Stimulated activated memory B cell treated with anti-CD40 and anti-IgM and Interleukin-4, amounts not matched to agents 10 μg/mL and 1 μg/mL and 100 μg/mL, for 72 hours (primary cell): ENCODE measurements at regions not wholly inside any gene's neighbourhood (a gene's known extent, or its start where the extent isn't known, plus 50 kb on each side); places are given as distances from the start of the nearest gene placed in this dataset.

ENCODE experiments used
- ATAC-seq: fragments of 150-1000 bp; cut with Tn5 transposase; 2 replicates; pipeline ENCODE4 v1.10.0; 2021
- H3K27ac Mint-ChIP-seq: one replicate; pipeline ENCODE4 v1.8.0; 2022; ENCODE audit warnings: mild to moderate bottlenecking, mixed read lengths
- H3K27me3 Mint-ChIP-seq: one replicate; pipeline ENCODE4 v1.8.0; 2022; ENCODE audit warnings: mixed read lengths
- H3K36me3 Mint-ChIP-seq: one replicate; pipeline ENCODE4 v1.8.0; 2022; ENCODE audit warnings: mixed read lengths
- H3K4me1 Mint-ChIP-seq: one replicate; pipeline ENCODE4 v1.8.0; 2022; ENCODE audit warnings: mixed read lengths
- H3K4me3 Mint-ChIP-seq: one replicate; pipeline ENCODE4 v1.8.0; 2022; ENCODE audit warnings: mild to moderate bottlenecking, moderate library complexity, mixed read lengths
- H3K9me3 Mint-ChIP-seq: one replicate; pipeline ENCODE4 v1.8.0; 2022; ENCODE audit warnings: mixed read lengths

DNA sequence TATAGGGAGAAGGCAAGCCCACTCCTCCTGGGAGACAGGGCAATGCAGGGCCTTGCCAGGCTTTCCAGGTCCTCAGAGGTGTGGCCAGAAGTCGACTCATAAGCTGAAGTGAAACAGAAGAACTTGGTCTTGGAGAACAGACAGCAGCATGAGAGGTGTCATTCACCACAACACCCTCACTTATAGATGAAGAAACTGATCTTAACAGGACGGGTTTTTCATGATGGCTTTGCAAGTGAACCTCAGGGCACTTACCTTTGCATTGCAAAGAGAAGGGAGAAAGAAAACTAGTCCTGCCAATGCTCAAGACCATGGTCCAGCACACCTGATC is 198.8 kb downstream of the CYRIA start:
- peaks cover 22% of the 10 kb centered on the region for H3K27me3 Mint-ChIP-seq
- no peaks in the 10 kb centered on the region for H3K36me3 Mint-ChIP-seq
- no peak overlapping the region for H3K27ac Mint-ChIP-seq
- H3K4me3 Mint-ChIP-seq: no peak overlapping the region
- H3K4me1 Mint-ChIP-seq: no peaks in the 10 kb centered on the region
- no peak for ATAC-seq
- H3K9me3 Mint-ChIP-seq: no peaks in the 10 kb centered on the region

DNA sequence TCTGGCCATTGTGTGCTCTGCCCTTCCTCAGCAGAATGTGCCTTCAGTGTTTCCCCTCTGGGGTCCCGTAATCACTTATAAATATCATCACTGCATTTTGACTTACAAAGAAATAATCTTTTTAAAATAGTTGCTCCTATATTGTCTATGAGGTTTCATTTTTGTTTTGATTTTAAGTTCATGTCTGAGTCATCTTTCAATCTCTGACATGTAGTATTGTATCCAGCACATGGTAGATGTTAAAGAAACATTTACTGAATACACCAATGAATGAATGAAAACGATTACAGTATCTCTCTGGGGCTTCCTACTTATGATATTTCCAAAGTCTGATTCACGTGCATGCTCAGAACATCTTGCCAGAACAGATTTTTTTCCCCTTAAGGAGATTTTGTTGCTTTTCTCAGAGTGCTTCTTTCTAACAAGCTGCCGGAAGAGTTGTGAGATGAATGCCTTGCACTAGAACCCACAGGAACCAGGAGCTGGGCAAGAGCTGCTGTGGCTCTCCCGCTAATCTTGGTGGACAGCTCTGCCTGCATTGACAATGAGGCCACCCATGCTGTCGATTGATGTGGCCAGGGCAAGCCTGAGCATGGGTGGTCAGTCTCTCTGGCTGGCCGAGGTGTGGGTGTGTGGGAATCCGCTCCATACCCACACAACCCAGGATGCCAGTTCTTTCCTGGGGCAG is 199.4 kb downstream of the CYRIA start:
- peaks cover 20% of the 10 kb centered on the region for H3K27me3 Mint-ChIP-seq
- H3K36me3 Mint-ChIP-seq: no peaks in the 10 kb centered on the region
- no peak for ATAC-seq
- H3K4me3 Mint-ChIP-seq: no peak overlapping the region
- no peaks in the 10 kb centered on the region for H3K4me1 Mint-ChIP-seq
- no peak overlapping the region for H3K27ac Mint-ChIP-seq
- H3K9me3 Mint-ChIP-seq: no peaks in the 10 kb centered on the region

DNA sequence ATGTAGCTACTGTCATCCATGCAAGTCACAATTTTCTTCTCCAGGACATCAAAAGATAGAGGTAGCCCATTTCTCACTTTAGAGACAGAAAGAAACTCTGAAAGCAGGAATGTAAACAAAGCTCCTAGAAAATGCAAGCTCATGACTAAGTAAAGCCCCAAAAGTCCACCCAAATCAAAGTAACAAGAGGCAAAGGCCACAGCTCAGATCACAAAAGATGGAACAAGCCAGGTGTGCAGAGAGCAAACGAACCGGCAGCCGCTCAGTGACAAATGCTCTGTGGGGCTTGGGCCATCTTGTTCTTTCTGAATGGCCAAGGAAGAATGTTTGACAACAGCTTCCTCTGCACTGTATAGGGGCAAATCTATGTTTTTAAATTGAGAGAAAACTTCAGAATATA is 201.0 kb downstream of the CYRIA start:
- no peak overlapping the region for H3K4me3 Mint-ChIP-seq
- H3K27ac Mint-ChIP-seq: no peak overlapping the region
- H3K27me3 Mint-ChIP-seq: peaks cover 22% of the 10 kb centered on the region
- no peaks in the 10 kb centered on the region for H3K9me3 Mint-ChIP-seq
- ATAC-seq: no peak
- no peaks in the 10 kb centered on the region for H3K4me1 Mint-ChIP-seq
- no peaks in the 10 kb centered on the region for H3K36me3 Mint-ChIP-seq

DNA sequence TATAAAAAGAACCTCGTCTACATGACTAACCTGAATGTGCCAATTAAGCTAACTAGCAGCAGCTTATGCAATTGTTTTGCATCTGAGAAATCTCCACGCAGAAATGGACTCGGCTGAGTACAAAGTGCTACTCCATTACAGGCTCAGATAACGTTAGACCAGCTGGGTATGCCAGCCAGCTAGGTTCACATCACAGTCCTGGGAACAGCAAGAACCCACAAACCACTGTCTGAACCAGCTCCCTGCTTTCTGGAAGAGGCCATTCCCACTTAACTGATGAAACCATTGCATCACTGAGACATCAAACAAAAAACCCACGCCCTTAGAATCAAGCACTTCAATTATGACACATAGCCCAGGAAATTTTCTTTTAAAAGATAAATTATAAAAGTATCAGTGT is 202.7 kb downstream of the CYRIA start:
- Mint-ChIP-seq H3K27me3 (peaks cover 38% of the 10 kb centered on the region), H3K9me3 (peaks cover 4% of the 10 kb centered on the region), H3K36me3 (no peaks in the 10 kb centered on the region), H3K4me1 (no peaks in the 10 kb centered on the region), H3K27ac (no peak overlapping the region), H3K4me3 (no peak overlapping the region)
- no peak for ATAC-seq

DNA sequence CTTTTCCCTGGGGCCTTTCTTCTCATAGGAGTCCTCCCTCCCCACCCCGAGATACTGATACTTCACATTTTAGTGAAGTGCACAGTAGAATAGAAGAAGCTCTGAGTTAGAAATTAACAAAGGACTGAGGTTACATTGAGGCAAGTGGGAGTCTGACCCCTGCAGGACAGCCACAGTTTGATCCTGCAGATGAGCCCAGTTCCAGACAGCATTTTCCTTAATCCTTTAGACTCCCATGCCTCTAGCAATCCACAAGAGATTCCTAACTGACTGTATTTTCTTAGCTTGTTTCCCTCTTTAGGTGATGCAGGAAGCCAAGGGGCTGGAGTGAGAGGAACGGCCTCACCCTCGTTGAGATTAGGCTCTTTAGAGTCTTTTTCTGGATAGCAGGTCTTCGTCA is 204.0 kb downstream of the CYRIA start:
- Mint-ChIP-seq H3K27me3 (peaks cover 42% of the 10 kb centered on the region), H3K9me3 (peaks cover 4% of the 10 kb centered on the region), H3K27ac (no peak overlapping the region), H3K4me1 (no peaks in the 10 kb centered on the region), H3K36me3 (no peaks in the 10 kb centered on the region), H3K4me3 (no peak overlapping the region)
- ATAC-seq: no peak

DNA sequence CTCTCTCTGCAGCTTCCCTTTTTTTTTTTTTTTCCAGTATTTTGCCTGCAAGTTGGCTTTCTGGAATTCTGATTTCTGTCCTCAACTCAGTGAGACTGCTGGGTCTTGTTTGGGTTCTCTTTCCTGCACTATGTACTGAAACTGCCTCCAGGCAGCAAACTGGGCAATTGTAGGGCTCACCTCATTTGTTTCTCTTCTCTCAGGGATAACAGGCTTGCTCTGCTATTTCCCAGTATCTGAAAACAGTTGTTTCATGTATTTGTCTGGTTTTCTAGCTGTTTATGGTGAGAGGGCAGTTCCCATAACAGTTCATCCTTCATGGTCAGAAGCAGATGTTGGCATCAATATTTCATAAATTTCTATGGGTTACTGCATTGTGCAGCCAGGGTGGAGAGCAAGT is 206.0 kb downstream of the CYRIA start:
- Mint-ChIP-seq H3K9me3 (peaks cover 4% of the 10 kb centered on the region), H3K4me1 (no peaks in the 10 kb centered on the region), H3K27ac (no peak overlapping the region), H3K27me3 (peaks cover 29% of the 10 kb centered on the region), H3K4me3 (no peak overlapping the region), H3K36me3 (no peaks in the 10 kb centered on the region)
- no peak for ATAC-seq

DNA sequence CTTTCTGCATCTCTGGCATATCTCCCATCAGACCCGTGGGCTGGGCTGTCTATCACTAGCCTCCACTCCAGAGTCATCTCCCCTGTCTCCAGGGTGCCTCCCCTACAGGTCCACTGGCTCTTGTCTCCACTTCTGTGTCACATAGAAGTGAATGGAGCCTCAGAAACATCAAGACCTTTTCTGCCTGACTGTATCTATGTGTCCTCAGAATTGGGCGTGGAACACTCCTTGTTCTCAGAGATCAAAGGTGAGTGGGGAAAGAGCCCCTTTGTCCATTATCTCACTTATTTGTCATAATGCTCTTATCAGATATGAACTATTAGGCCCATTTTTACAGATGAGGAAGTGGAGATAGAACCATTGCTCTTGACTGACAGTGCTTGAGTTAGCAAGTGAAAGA is 211.0 kb downstream of the CYRIA start:
- ATAC-seq: peak; percentile 27
- H3K4me1 Mint-ChIP-seq: no peaks in the 10 kb centered on the region
- H3K27ac Mint-ChIP-seq: no peak overlapping the region
- no peak overlapping the region for H3K4me3 Mint-ChIP-seq
- no peaks in the 10 kb centered on the region for H3K36me3 Mint-ChIP-seq
- H3K9me3 Mint-ChIP-seq: peaks cover 4% of the 10 kb centered on the region
- peaks cover 29% of the 10 kb centered on the region for H3K27me3 Mint-ChIP-seq

DNA sequence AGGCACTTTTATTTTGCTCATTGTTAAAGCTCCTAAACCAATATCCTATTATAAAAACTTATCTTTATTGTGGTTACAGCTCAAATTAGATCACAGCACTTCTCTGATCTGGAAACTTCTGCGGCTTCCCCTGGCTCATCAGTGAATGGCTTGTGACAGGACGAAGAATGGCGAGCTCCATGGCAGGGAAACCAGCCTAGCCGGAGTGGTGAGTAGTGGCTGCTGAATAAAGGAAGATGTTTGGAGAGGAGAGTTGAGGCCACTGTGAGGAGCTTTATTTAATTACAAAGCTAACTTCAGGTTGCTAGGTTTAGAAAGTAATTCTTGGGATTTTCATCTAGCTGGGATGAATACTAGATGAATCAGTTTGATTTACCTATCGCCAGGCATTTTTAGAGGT is 213.5 kb downstream of the CYRIA start:
- Mint-ChIP-seq H3K9me3 (no peaks in the 10 kb centered on the region), H3K4me1 (no peaks in the 10 kb centered on the region), H3K4me3 (no peak overlapping the region), H3K36me3 (no peaks in the 10 kb centered on the region), H3K27ac (no peak overlapping the region), H3K27me3 (peaks cover 29% of the 10 kb centered on the region)
- no peak for ATAC-seq

DNA sequence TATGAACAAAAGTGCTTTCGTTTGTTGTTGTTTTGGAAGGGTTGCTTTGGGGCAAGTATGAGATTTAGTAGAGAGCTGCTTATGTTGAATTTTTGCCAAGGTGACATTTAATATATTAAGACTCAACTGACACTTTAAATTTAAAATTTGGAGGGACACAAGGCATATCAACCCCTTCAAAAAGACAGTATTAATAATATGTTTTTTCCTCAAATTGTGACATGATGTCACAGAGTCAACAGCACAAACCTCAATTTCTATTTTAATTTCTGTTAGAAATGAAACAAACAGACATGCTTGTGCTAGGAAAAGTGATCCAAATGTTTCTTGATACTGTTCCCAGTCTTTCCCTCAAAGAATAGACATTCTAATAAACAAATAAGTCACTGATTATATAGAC is 218.9 kb downstream of the CYRIA start:
- no peaks in the 10 kb centered on the region for H3K36me3 Mint-ChIP-seq
- no peak overlapping the region for H3K4me3 Mint-ChIP-seq
- H3K27ac Mint-ChIP-seq: no peak overlapping the region
- peaks cover 32% of the 10 kb centered on the region for H3K27me3 Mint-ChIP-seq
- no peak for ATAC-seq
- no peaks in the 10 kb centered on the region for H3K4me1 Mint-ChIP-seq
- H3K9me3 Mint-ChIP-seq: no peaks in the 10 kb centered on the region

DNA sequence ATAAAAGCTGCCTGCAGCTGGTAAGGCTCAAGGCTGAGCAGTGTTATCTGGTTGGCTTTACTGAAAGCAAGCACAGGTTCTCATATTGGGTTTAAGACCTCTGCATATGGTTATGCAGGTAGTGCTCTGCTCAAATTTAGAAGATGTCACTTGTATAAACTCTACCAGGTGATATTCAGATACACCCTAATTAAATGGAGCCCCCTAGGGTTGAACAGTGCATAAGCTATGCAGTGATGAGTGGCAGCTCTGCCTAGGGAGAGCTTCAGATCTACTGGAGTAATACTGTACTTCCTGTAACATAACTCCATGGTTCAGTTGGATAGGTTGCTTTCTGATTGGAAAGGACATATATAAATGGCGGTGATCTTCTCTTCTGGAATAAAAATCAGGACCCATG is 222.7 kb downstream of the CYRIA start:
- no peak overlapping the region for H3K4me3 Mint-ChIP-seq
- no peaks in the 10 kb centered on the region for H3K36me3 Mint-ChIP-seq
- H3K4me1 Mint-ChIP-seq: no peaks in the 10 kb centered on the region
- peaks cover 19% of the 10 kb centered on the region for H3K27me3 Mint-ChIP-seq
- no peak for ATAC-seq
- no peak overlapping the region for H3K27ac Mint-ChIP-seq
- peaks cover 6% of the 10 kb centered on the region for H3K9me3 Mint-ChIP-seq

DNA sequence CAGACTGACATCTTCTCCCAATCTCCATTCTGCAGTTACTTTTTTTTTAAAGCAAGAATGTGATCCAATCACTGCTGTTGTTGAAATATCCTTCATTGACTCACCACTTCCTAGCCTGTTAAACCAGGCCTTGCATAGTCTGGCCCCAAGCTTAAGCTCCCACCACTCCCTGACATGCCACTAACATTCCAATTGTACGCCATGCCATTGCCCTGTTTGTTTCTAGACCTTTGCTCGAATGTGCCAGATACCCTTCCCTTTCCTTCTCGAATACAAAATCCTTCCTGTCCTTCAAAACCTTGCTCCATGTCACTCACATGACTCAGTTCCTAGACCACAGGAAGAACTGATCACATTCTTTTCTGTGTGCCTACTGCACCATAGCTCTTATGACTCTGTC is 224.2 kb downstream of the CYRIA start:
- Mint-ChIP-seq H3K27ac (no peak overlapping the region), H3K27me3 (peaks cover 11% of the 10 kb centered on the region), H3K4me1 (no peaks in the 10 kb centered on the region), H3K4me3 (no peak overlapping the region), H3K9me3 (peaks cover 6% of the 10 kb centered on the region), H3K36me3 (no peaks in the 10 kb centered on the region)
- ATAC-seq: no peak

DNA sequence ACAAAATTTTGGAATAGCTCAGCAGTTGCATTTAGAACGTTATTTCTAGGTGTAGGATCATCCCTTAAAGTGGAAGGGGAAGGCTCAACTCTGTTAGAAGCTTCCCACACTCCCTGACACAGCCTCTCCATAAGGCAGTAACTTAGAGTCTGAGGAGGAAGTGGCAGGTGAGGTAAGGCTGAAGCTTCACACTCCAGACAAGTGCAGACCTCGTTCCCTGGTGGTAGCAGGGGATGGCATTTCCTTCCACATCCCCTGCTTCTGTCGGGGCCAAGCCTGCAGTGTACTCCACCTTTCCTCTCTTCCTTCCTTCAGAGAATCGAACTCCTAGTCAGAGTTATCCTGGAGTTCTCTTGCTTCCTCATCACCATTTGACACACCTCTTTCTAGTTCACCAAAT is 224.7 kb downstream of the CYRIA start:
- Mint-ChIP-seq H3K9me3 (peaks cover 6% of the 10 kb centered on the region), H3K4me3 (no peak overlapping the region)

DNA sequence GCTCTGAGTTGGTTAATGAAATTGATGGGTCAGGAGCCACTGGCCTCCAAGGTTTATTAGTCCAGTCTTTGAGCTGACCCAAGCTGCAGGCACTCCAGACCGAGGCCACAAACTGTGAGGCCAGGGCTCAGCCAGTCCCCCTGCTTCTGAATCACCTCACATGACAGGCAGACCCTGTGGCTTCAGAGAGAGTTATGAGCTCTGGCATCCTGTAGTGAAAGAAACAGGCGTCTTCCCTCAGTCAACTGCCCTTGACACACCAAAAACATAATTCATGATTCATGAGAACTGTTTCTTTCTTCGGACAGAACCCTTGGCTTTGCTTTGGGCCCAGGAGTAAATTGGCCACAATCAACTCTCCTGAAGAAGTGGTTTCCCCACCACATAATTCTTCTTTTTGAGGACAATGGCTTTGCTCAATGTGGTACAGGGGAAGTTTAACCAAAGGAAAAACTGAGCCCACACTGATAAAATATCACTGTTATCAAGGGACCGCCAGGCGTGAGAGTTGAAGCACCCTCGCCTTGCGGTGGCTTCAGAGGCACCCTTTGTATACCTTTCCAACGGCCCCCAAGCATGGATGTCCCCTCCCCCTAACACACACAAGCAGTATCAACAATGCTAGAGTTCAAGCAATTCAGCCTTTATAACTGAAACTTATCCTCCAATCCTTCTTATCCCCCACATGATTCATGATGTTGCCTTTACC is 226.9 kb downstream of the CYRIA start:
- Mint-ChIP-seq H3K27ac (no peak overlapping the region), H3K4me1 (no peaks in the 10 kb centered on the region), H3K27me3 (peaks cover 11% of the 10 kb centered on the region), H3K9me3 (peaks cover 6% of the 10 kb centered on the region), H3K36me3 (no peaks in the 10 kb centered on the region), H3K4me3 (no peak overlapping the region)
- no peak for ATAC-seq

More for the DNA sequence above, 224.7 kb downstream of the CYRIA start:
- ATAC-seq: no peak
- no peaks in the 10 kb centered on the region for H3K36me3 Mint-ChIP-seq
- H3K4me1 Mint-ChIP-seq: no peaks in the 10 kb centered on the region
- H3K27me3 Mint-ChIP-seq: peaks cover 11% of the 10 kb centered on the region
- H3K27ac Mint-ChIP-seq: no peak overlapping the region

DNA sequence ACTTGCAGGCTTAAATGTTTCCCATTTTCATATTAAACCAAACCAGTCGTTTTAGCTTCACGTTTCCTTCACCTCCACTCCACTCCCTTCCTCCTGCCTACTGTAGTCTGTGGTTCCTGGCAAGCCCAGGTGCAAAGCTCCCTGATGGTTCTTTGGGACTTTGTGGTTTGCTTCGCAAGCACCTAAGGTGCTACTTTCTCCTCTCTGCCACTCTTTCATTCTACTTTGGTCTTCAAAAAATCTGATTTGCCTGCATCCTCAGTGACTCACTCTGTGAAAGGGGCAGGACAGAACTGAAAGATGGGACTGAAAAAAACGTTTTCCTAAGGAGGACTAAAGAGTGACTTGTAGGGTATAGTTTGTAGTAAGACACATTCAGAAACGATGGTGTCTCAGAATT is 228.4 kb downstream of the CYRIA start:
- Mint-ChIP-seq H3K4me3 (no peak overlapping the region), H3K27ac (no peak overlapping the region), H3K36me3 (no peaks in the 10 kb centered on the region), H3K27me3 (peaks cover 11% of the 10 kb centered on the region), H3K9me3 (peaks cover 6% of the 10 kb centered on the region), H3K4me1 (no peaks in the 10 kb centered on the region)
- no peak for ATAC-seq

DNA sequence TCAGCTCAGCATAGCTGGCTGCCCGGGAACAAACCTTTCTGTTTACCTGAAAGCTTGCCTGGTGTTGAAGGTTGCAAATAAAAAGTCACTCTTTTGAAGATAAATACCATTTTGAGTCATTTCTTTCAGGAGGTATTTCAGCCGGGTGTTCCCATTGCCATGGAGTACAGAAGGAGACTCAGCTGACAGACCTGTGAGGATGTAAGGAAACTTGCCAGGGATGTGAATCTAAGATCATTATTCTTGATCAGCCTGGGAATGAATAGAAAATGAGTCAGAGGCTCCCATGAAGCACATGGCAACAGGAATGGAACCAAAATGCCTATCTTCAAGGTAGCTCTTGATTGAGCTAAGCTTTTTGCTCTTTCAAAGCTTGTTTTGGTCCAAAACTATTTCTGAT is 231.2 kb downstream of the CYRIA start:
- Mint-ChIP-seq H3K27me3 (no peaks in the 10 kb centered on the region), H3K9me3 (no peaks in the 10 kb centered on the region), H3K27ac (no peak overlapping the region), H3K4me1 (no peaks in the 10 kb centered on the region), H3K4me3 (no peak overlapping the region), H3K36me3 (no peaks in the 10 kb centered on the region)
- ATAC-seq: no peak

DNA sequence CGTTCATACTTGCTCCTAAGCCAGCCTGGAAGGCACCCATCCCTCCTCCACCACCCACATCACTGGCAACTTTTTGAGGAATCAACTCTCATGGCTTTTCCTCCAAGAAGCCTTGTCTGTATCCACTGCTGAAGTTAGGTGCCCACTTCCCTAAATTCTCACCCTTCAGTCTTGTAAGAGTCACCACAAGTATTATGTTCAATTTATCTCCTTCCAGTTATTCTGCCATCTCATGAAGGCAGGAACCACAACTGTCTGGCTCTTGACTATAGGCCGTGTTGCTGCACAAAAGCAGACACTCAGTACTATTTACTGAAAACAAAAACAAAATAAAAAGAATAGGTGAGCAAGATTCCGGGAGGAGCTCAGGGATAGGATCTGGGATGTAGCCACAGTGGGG is 234.8 kb downstream of the CYRIA start:
- H3K36me3 Mint-ChIP-seq: no peaks in the 10 kb centered on the region
- no peaks in the 10 kb centered on the region for H3K27me3 Mint-ChIP-seq
- H3K4me3 Mint-ChIP-seq: no peak overlapping the region
- ATAC-seq: no peak
- H3K4me1 Mint-ChIP-seq: no peaks in the 10 kb centered on the region
- H3K27ac Mint-ChIP-seq: no peak overlapping the region
- no peaks in the 10 kb centered on the region for H3K9me3 Mint-ChIP-seq
